ENCODE measurements at regions not wholly inside any gene's neighbourhood (a gene's known extent, or its start where the extent isn't known, plus 50 kb on each side); places are given as distances from the start of the nearest gene placed in this dataset.
A peak's percentile ranks its signal among the peaks of the same experiment; 100 is the strongest.

DNA sequence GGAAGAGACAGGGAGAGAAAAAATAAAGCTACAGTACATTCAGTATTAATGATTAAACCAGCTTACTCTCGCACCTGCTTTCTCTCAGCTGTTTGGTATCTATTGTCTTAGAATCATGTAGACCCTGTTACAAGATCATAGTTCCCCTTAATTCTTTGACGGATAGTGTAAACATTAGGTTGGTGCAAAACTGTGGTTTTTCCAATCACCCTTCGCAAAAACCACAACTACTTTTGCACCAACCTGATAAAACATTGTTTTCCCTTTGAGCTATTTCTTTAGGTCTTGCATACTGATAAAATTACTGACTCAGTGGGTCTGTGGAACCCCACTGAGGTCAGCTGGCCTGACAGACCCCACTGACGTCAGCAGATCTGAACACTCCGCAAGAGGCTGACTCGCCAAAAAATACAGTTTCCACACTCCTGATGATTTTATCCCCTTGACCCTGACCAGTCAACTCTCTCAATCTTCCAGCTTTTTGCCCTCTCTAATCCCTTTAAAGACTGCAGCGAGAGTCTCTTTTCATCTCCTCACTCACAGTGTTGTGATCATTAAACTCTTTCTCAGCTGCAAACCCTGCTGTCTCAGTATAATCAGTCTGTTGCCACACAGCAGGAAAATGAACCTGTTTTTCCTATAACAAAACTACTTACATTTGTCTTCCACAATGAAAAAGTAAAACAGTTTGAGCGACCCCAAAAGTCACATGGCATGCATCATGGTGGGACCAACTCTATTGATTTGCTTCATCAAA lies 123.9 kb downstream of the SLITRK6 start:
- intact Hi-C loops (cut with DNase I, micrococcal nuclease), result no loop called here
- no peak for ATAC-seq
- DNase-seq, result no peak

DNA sequence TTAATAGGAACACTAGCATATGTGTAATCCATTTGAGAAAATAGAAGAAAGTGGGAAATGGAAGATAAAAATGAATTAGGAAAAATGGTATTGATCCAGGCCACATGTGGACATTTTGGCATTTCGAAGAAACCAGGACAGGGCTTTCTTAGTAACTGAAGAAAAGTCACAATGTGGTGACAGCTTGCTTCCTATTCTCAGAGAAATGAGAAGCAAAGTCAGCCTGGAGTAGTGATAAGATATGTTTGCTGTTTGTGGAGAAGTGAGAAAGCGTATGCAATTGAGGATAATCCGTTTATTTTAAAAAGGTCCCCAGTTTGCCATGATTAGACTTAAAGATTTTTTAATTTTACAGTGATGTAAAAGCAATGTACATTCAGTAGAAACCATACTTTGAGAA lies 127.9 kb downstream of the SLITRK6 start:
- no peak for ATAC-seq
- intact Hi-C loops (cut with DNase I, micrococcal nuclease), result no loop called here
- DNase-seq, result no peak

DNA sequence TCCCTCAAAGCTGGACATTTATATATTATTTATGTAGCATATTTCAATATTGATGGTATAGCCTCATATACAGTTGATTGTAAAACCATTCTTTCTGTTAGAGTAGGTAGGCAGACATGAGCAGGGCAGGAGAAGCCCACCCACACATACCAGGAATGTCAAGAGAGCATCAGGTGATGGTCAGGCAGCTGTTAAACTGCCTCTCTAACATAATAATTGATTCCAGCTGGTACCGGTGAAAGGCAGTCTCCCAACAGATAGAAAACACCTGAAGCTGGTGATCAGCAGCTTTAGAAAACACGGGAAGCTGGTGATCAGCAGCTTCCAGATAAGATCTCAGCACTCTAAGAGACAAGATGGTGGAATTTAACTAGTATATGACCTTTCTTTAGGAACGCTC lies 132.9 kb downstream of the SLITRK6 start:
- ATAC-seq (no peak), DNase-seq (no peak)
- intact Hi-C loops (cut with DNase I, micrococcal nuclease), result no loop called here

DNA sequence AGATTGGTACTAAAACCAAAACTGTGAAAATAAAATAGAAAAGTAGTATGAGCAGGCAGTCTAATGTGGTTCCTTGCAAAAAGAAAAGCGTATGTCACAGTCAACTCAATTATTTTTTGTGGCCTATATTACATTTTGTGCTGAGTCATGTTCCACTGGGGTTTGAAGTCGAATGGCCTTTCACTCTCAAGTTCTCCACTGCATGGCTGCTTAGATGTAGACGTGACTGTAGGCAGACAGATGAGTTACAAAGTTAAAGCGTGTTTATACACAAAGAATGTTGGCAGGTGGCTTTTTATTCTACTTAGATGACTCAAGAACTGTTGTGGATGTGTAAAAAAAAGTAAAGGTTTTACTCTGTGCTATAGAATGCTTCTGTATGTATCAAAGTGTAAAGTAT lies 133.9 kb downstream of the SLITRK6 start:
- intact Hi-C loops (cut with DNase I, micrococcal nuclease), result no loop called here
- ATAC-seq (no peak), DNase-seq (no peak)

DNA sequence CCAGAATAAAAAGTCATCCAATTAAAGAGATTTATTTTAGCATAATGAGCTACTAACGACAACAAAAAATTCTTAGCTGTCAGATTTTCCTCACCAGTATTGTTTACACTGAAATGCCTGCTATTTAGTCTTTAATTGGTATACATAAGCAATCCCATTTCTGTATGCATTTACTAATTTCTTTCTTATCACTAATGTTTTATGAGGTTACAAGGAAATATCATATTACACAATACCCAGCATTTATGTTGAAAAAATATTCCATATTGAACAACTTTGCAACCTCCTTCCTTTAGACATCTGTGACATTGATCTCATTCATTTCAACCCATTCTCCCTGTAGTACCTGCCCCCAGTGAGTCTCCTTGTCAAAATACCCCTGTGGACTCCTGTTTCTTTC lies 135.4 kb downstream of the SLITRK6 start:
- no peak for DNase-seq
- intact Hi-C loops (cut with DNase I, micrococcal nuclease), result no loop called here
- ATAC-seq, result no peak

DNA sequence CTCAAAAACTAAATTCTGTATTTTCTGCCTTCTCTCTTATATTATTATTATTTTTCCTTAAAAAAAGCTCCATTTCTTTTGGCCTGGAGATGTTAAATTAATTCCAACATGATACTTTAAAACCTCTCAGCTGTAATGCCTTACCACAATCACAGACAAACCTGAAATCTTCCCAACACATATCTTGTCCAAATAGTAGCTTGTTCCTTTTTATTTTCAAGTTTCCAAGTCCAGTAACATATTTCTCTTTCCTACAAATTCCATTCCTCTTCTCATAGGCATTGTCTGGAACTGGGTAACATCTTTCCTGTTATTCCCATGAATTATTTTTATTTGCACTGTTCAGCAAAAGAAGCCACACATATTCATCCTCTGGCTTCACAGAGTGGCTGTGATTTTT lies 137.0 kb downstream of the SLITRK6 start:
- intact Hi-C loops (cut with DNase I, micrococcal nuclease), result no loop called here
- DNase-seq, result no peak
- no peak for ATAC-seq

DNA sequence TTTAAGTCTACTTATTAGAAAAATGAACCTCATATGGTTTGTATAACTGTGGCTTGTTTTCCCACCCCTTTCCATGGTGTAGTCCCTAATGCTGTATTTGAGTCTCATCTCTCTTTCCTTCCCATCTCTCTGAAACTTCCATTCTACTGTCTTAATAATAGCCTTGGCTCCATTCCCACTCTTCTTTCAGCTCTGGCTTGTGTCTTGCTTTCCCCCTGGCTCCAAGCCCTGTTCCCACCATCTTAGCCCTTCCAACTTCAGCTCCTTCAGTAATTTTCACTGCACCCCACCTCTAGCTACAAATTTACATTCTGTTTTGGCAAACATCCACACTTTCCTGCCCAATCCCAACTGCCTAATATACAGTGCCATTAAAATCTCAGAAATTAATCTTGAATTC lies 137.5 kb downstream of the SLITRK6 start:
- DNase-seq, result no peak
- no peak for ATAC-seq
- intact Hi-C loops (cut with DNase I, micrococcal nuclease), result no loop called here

DNA sequence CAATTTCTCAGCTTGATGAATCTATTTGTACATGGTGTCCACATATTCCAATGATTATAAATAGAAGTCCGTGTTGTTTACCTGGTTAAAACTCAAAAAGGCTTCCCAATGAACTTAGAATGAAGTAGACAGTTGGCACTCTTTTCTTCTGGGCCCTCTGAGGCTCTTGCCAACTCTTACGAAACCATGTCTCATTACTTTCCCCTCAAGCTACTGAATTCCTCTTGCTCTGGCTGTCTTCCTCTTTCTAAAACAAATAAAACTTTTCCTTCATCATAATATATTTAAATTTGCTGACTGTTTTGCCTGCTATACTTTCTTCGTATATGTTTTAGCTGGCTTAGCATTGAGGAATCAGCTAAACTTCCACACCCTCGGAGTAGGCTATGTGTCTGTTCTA lies 139.7 kb downstream of the SLITRK6 start:
- ATAC-seq, result no peak

DNA sequence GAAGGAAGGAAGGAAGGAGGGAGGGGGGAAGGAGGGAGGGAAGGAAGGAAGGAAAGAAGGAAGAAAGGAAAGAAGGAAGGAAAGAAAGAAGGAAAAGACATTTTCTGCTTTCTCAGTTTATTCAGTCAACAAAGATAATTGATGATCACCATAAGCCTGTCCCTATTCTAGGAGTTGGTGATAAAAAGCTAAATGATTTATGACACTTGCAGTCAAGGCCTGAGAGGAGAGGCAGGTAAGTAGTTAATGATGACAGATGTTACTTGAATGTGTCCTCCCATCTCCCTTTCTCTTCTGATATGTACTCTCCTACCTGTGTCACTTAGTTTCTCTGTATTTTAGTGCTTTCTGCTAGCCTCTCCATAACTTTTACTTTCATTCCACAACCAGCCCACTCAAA lies 141.3 kb downstream of the SLITRK6 start:
- DNase-seq (no peak), ATAC-seq (peak; percentile 38)
- intact Hi-C loops (cut with DNase I, micrococcal nuclease), result no loop called here

More for the DNA sequence above, 139.7 kb downstream of the SLITRK6 start:
- intact Hi-C loops (cut with DNase I, micrococcal nuclease), result no loop called here
- no peak for DNase-seq

DNA sequence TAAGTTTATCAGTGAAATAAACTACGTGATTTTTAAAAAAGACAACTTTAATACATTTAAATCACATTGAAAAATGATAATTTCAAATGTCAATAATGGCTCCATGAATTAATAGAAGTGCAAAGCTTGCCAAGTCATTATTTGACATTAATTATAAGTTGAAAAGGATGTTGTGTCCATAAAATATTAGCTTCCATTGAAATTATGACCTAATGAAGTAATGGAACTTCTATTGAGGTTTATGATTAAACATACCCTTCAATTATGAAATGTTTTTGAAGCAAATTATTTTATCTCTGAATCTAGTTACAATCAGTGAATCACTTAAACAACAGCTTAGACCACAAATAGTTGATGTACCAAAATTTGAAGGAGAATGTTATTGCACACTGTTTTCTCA lies 144.2 kb downstream of the SLITRK6 start:
- intact Hi-C loops (cut with DNase I, micrococcal nuclease), result no loop called here
- ATAC-seq (no peak), DNase-seq (no peak)

DNA sequence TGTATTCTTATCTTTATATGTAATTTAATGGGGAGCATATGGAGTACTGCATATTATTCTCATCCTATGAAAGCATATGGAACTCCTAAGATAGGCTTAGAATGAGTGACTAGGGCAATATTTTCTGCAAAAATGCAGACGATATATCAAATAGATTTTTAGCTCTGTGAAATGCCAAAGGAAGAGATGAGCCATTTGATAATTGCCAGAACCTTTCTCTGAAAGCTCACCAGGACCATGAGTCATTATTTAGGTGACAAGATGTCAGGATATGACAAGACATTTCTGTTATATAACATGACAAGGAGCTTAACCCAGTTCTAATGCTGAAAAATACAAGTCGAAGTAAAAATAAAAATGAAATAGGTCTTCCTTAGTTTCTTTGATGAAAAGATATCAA lies 145.0 kb downstream of the SLITRK6 start:
- intact Hi-C loops (cut with DNase I, micrococcal nuclease), result no loop called here
- DNase-seq (no peak), ATAC-seq (no peak)

DNA sequence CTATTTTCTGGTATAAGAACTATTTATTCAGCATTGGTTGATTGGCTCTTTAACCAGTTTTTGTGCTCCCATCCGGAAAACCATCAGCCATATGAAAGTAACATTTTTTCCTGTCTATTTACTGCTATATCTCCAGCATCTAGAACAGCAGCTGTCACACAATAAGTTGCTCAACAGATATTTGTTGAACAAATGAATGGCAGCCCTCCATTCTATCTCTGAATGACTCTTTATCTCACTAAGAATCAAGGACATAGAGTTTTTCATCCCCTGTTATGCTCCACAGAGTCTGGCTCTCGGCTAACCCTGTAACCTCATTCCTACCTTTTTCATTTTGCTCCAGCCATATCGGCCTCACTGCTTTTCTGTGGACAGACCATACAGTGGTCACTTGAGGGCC lies 145.5 kb downstream of the SLITRK6 start:
- DNase-seq (no peak), ATAC-seq (no peak)
- intact Hi-C loops (cut with DNase I, micrococcal nuclease), result no loop called here

DNA sequence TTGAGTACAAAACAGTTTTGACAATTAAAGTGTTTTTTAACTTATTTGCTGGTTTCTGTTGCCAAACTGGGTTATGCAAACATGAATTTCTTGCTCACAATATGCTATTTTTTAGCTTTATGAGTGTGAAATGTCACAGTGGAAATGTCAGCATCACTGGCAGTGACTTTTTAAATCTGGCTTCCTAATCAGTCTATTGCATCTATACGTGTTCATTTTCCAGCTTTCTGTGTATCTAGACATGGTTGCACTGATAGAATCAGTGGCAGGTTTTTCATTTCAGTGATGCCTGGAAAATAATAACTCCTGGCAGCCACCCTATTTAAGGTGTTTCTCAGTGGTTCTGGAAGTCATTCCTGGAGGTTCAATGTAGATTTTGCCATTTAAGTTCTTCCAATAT lies 146.7 kb downstream of the SLITRK6 start:
- DNase-seq, result no peak
- intact Hi-C loops (cut with DNase I, micrococcal nuclease), result no loop called here
- ATAC-seq, result no peak

DNA sequence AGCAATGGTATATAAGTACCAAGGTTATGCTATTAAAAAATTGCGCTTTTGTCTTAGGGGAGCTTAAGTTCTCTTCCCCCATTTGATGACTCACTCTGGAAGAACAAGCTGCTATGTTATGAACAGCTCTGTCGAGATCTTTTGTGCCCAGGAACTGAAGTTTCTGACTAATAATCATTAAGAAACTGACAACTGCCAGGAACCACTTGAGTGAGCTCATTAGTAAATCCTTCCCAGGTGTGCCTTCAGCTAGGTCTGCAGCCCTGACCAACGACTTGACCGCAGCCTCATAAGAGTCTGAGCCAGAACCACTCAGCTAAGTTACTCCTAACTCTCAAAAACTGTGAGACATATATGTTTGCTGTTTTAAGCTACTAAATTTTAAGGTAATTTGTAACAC lies 147.8 kb downstream of the SLITRK6 start:
- intact Hi-C loops (cut with DNase I, micrococcal nuclease), result no loop called here
- no peak for ATAC-seq
- no peak for DNase-seq

DNA sequence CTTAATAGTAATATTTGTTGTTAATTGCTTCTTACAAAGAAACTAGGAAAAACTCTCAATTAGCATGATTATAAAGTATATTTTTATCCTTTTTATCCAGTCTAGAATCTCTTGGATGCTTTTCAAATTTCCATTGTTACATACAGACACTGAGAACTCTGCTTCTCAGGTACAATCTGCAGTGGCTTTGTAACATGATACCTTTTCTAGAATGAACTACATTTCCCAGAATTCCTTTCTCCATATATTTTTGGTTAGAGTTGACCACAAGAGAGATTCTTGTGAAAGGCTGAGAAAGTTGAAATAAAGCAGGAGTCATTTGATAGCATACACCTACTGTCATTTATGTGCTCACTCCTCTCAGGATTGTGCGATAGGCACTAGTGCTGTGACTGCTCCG lies 148.6 kb downstream of the SLITRK6 start:
- DNase-seq, result no peak
- no peak for ATAC-seq
- intact Hi-C loops (cut with DNase I, micrococcal nuclease), result no loop called here

DNA sequence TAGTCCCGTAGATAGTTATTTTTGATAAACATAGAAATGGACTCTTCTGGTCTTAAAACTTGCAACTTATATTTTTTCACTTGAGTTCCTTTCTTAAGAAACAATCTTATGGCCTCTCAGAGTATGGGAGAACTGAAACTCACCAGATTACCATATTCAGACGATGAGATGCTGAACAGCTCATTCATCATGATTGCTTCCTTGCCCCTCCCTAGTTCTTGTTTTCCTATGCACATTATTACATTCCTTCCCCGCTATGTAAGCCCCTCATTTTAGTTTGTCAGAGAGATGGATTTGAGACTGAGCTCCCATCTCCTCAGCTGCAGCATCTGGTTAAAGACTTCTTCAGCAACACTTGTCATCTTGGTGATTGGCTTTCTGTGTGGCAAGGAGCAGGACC lies 158.5 kb downstream of the SLITRK6 start:
- no peak for ATAC-seq
- no peak for DNase-seq
- intact Hi-C loops (cut with DNase I, micrococcal nuclease), result no loop called here

DNA sequence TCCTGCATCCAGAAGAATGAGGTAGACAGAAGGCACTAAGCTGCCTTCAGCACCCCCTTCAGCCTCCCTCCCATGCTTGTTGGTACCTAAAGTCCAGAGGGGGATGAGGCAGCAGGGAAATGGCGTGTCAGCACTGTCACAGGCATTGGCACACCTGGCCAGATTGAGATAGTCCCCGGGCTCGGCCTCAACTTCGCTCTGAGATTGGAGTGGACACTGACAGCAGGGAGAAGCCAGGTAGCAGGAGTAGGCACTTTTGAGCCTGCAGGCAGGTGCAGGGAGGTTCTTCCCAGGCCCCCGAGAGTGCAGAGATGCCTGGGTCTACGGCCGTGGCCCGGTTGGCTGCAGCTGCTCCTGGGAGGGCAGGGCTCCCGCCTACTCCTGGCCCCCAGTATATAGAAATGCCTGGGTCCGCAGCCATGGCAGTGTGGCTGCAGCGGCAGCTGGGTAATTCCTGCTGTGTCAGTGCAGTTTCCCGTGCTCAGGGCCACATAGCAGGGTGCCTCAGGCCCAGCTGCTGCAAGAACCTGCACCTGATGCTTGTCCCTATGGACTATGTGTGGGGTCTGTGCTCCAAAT lies 160.3 kb downstream of the SLITRK6 start:
- no peak for DNase-seq
- intact Hi-C loops (cut with DNase I, micrococcal nuclease), result no loop called here
- no peak for ATAC-seq

DNA sequence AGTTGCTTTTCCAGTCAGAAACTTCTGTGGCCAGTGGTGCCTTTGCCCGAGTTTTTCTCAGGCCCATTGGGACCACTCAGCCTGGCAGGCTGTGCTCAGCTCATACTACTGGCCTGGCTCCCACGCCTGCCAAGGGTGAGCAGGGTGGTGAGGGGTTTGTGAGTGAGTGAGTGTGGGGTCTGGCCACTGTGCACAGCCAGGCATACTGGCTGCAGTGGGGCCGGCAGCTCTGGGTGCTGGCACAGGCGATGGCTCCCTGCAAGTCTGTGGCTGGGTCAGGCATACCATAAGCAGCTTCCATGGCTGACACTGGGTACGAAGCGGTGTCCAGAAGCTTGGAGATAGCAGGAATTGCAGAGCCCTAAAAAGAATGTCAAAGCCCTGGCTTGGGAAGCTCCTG lies 161.0 kb downstream of the SLITRK6 start:
- ATAC-seq, result no peak
- DNase-seq, result no peak
- intact Hi-C loops (cut with DNase I, micrococcal nuclease), result no loop called here

DNA sequence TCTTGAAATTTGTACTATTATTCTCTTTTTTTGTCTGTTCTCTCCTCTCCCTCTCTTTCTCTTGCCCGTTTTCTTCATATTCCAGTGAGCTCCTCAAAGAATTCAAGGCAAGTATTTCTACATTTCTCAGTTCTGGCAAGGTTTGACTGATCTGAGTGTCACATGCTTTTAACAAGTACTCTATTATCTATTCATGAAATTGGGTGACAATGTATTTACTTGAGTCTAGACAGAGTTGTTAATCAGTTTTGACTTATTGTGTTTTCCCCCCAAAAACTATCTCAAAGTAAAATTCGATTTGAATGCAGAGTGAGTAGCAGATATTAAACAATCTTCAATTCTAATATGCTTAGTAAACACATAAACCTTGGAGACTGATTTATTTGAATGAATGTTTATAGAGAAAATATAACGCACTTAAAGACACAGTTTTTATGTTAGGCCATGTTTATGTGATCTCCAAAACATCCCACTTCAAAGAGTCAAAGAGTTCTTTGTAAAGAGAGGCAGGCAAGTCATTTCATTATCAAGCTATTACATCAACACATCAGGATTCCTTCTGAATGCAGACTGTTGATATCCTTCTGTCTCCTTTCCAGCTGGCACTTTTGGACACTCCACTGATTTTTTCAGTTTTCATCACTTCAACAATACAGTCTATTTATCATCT lies 166.6 kb downstream of the SLITRK6 start:
- no peak for DNase-seq
- intact Hi-C loops (cut with DNase I, micrococcal nuclease), result no loop called here

DNA sequence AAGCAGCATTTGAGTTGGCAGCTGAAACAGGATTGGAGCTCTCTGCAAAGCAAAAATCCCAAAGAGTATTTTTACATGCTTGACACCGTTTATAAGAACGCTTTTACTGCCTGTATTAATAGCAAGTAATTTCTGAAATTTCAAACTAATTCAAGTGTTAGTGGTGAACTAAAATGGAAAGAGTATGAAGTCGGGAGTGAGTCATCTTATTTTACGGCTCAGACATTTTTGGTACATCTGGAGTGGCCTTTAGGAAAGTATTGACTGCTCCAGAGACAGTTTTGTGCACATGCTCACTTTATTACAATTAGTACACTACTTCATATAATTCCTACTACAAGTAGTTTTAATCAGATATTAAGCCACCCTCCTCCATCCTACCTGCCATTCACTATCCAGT lies 167.4 kb downstream of the SLITRK6 start:
- intact Hi-C loops (cut with DNase I, micrococcal nuclease), result no loop called here
- no peak for ATAC-seq
- DNase-seq, result no peak

More for the DNA sequence above, 166.6 kb downstream of the SLITRK6 start:
- no peak for ATAC-seq

DNA sequence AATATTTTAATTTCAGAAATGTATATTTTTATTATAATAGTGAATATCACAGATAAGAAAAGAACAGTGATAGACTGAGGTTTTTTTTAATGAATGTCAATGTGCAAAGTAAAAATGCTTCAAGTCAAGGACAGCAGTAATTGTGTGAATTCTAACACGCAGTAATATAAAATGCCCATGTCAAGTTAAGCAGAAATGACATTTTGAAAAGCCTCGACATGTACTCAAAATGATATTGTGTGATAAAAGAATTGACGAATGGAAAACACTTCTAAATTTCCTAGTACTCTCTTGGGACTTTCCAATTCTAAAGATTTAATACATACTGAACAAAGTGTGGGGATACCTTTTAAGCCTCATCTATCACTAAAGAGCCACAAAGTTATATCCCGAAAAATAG lies 172.6 kb downstream of the SLITRK6 start:
- no peak for DNase-seq
- ATAC-seq, result no peak
- intact Hi-C loops (cut with DNase I, micrococcal nuclease), result no loop called here

Data from left colon (tissue), 2 donors.